Activated naive CD4-positive, alpha-beta T cell treated with anti-CD3 and anti-CD28 coated beads, Interleukin-2, amount 10 ng/mL, durations not matched to agents 7 days and 5 days (primary cell): ENCODE measurements at regions not wholly inside any gene's neighbourhood (a gene's known extent, or its start where the extent isn't known, plus 50 kb on each side); places are given as distances from the start of the nearest gene placed in this dataset.

Source experiments
- CTCF ChIA-PET: fragments of 350-600 bp; sonication (Branson Sonifier 250); formaldehyde crosslinking; loops from one replicate; lab custom pipeline; 2021; ENCODE audit warnings: antibody characterized with exemption; lab: Charles Lee
- DNase-seq: peaks from one replicate; pipeline ENCODE4 v3.0.0-alpha.2; 2020
- H3K27ac Mint-ChIP-seq: one replicate; pipeline ENCODE4 v1.8.0; 2021; ENCODE audit warnings: mild to moderate bottlenecking, moderate library complexity, mixed read lengths
- H3K27me3 Mint-ChIP-seq: one replicate; pipeline ENCODE4 v1.8.0; 2021; ENCODE audit warnings: mild to moderate bottlenecking, mixed read lengths
- H3K36me3 Mint-ChIP-seq: one replicate; pipeline ENCODE4 v1.8.0; 2021; ENCODE audit warnings: mixed read lengths
- H3K4me1 Mint-ChIP-seq: one replicate; pipeline ENCODE4 v1.8.0; 2021; ENCODE audit warnings: mixed read lengths
- H3K4me3 Mint-ChIP-seq: one replicate; pipeline ENCODE4 v1.8.0; 2021; ENCODE audit warnings: mild to moderate bottlenecking, moderate library complexity, mixed read lengths
- H3K9me3 Mint-ChIP-seq: one replicate; pipeline ENCODE4 v1.8.0; 2021; ENCODE audit warnings: mixed read lengths

GRCh38 chr18:56473400-56474024 is 164.9 kb downstream of the TXNL1 start:
- no peak overlapping the region for H3K27ac Mint-ChIP-seq
- H3K4me3 Mint-ChIP-seq, result no peak overlapping the region
- DNase-seq, result no peak
- CTCF ChIA-PET, result no interaction called here
- no peaks in the 10 kb centered on the region for H3K4me1 Mint-ChIP-seq
- H3K9me3 Mint-ChIP-seq, result no peaks in the 10 kb centered on the region
- H3K27me3 Mint-ChIP-seq, result no peaks in the 10 kb centered on the region
- no peaks in the 10 kb centered on the region for H3K36me3 Mint-ChIP-seq

DNA sequence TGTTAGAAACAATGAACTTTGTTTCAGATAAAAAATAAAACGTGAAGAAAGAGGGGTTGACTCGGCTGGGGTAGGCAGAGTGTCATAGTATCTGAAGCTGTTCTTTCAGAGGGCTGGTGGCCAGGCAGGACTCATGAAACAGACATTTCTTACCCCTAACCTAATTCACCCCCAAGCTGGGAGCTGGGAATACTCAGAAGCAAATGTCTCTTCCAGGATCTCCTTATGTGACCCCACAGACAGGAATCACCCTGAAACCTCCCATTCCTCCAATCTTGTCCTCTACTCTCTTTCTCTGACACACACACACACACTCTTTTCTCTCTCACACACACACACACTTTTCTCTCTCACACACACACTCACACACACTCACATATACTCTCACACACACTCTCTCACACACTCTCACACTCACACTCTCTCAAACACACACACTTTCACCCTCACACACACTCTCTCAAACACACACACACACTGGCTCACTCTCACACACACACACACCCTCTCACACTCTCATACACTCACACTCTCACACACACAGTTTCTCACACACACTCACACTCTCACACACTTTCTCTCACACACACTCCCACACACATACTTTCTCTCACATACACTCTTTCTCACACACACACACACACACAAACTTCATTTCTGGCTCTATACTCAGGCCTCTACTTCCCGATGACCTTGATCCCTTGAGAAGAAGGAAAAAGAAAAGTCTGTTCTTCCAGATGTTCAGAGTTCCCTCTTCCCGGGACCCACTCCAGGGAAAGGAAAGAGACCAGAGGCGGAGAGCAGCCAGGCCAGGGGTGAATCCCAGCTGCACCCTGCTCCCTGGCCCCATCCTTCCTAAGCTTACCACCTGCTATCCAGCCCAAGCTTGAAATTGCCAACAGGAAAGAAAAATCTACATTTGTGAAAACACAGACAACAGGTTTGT is 167.7 kb downstream of the TXNL1 start:
- H3K9me3 Mint-ChIP-seq, result peaks cover 3% of the 10 kb centered on the region
- DNase-seq, result no peak
- CTCF ChIA-PET, result no interaction called here
- H3K27me3 Mint-ChIP-seq, result no peaks in the 10 kb centered on the region
- no peak overlapping the region for H3K27ac Mint-ChIP-seq
- H3K36me3 Mint-ChIP-seq, result no peaks in the 10 kb centered on the region
- no peaks in the 10 kb centered on the region for H3K4me1 Mint-ChIP-seq
- no peak overlapping the region for H3K4me3 Mint-ChIP-seq

DNA sequence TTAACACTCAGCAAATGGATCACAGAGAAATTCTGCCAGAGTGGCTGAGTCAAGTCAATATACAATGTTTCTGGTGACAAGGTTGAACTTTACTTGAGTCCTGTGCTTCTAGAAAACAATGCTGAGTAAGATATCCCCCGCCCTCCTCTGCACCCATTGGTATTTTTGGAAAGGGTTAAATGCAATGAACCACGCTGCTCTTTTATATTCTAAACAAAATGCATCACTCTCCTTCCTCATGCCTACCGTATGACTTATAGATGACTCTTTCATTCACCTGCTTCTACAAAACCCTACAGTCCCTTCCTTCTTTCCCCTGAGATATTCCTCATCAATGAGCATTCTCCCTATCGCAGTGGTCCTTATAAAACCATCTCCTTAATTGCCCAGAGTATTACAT is 168.8 kb downstream of the TXNL1 start:
- peaks cover 10% of the 10 kb centered on the region for H3K9me3 Mint-ChIP-seq
- no peak for DNase-seq
- CTCF ChIA-PET, result no interaction called here
- H3K4me1 Mint-ChIP-seq, result no peaks in the 10 kb centered on the region
- no peaks in the 10 kb centered on the region for H3K27me3 Mint-ChIP-seq
- H3K4me3 Mint-ChIP-seq, result no peak overlapping the region
- no peaks in the 10 kb centered on the region for H3K36me3 Mint-ChIP-seq
- no peak overlapping the region for H3K27ac Mint-ChIP-seq

DNA sequence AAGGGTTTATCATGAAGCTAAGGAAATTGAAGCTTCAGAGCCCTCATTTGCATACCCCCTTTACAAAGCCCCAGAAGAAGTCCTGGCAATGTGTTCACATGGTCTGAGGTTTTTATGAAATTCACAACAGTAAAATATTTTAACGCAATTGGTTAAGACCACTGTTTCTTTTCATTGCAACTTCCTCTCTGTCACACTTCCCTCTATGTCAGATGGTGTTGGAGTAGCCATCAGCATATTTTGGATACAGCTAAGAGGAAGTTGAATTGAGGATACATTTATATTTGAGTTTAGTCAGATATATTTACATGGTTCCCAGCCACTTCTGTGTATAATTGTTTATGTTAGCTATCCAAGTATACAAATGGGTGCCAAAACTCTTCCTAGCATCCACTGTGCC is 170.0 kb downstream of the TXNL1 start:
- no peaks in the 10 kb centered on the region for H3K36me3 Mint-ChIP-seq
- no peak overlapping the region for H3K27ac Mint-ChIP-seq

GRCh38 chr18:56462276-56462675 is 176.1 kb downstream of the TXNL1 start:
- H3K27ac Mint-ChIP-seq, result no peak overlapping the region
- H3K27me3 Mint-ChIP-seq, result no peaks in the 10 kb centered on the region
- CTCF ChIA-PET, result no interaction called here
- H3K36me3 Mint-ChIP-seq, result no peaks in the 10 kb centered on the region
- no peak for DNase-seq
- no peak overlapping the region for H3K4me3 Mint-ChIP-seq
- peaks cover 10% of the 10 kb centered on the region for H3K9me3 Mint-ChIP-seq
- H3K4me1 Mint-ChIP-seq, result no peaks in the 10 kb centered on the region

More for the DNA sequence above, 170.0 kb downstream of the TXNL1 start:
- Mint-ChIP-seq H3K4me3 (no peak overlapping the region), H3K4me1 (no peaks in the 10 kb centered on the region), H3K9me3 (peaks cover 10% of the 10 kb centered on the region), H3K27me3 (no peaks in the 10 kb centered on the region)
- DNase-seq, result no peak
- CTCF ChIA-PET, result no interaction called here

- H3K27ac Mint-ChIP-seq, result no peak overlapping the region
Observed at GRCh38 chr18:56461151-56461550, 177.2 kb downstream of the TXNL1 start.

GRCh38 chr18:56460581-56460980 is 177.8 kb downstream of the TXNL1 start:
- no peak overlapping the region for H3K4me3 Mint-ChIP-seq
- H3K27ac Mint-ChIP-seq, result no peak overlapping the region
- CTCF ChIA-PET, result no interaction called here
- H3K9me3 Mint-ChIP-seq, result peaks cover 6% of the 10 kb centered on the region
- no peaks in the 10 kb centered on the region for H3K27me3 Mint-ChIP-seq
- no peaks in the 10 kb centered on the region for H3K36me3 Mint-ChIP-seq
- no peak for DNase-seq
- H3K4me1 Mint-ChIP-seq, result no peaks in the 10 kb centered on the region

More at GRCh38 chr18:56461151-56461550, 177.2 kb downstream of the TXNL1 start:
- no peaks in the 10 kb centered on the region for H3K4me1 Mint-ChIP-seq
- H3K36me3 Mint-ChIP-seq, result no peaks in the 10 kb centered on the region
- no peaks in the 10 kb centered on the region for H3K27me3 Mint-ChIP-seq
- no peak for DNase-seq
- peaks cover 10% of the 10 kb centered on the region for H3K9me3 Mint-ChIP-seq
- no peak overlapping the region for H3K4me3 Mint-ChIP-seq
- CTCF ChIA-PET, result no interaction called here

DNA sequence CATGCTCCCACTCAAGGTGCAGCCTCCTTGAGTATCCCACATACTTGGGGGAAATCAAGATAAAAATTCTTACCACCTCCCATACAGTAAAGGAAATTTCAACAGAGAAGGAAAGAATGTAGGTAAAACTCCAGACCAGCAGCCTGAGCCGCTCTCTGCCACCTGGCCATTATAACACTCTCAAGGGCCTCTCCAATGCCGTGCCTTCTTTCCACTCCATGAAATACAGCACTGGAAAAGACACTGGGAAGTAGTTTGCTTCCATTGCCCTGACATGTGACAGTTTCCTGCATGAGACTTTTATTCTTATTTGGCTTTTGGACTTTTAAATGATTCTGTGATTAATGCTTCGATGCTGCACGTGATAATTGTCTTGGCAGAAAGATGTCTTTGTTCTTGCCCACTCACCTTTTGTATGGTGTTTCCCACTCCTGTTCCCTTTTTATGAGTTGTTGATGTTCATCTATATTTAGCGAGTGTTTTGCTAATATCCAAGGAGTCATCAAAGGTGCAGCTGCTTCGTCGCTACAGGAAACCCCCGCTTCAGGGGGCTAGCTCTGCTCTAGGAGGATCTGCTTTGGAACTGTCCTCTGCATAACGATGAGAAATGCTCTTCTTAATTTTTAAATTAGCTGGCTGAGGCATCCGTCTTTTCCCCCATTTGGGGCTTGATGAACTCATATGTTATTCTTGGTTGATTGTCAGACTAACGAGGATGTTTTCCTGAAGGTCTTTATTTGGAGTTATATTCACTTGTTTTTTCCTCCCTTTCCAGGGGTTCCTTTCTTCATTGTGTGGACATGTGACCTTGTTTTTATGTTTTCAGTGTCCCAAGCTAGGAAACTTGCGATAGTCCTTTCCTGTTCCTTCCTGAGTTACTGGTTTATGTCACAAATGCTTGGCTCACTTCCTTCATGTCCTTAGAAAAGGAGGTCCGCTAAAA is 179.4 kb downstream of the TXNL1 start:
- no peaks in the 10 kb centered on the region for H3K9me3 Mint-ChIP-seq
- CTCF ChIA-PET, result no interaction called here
- no peak for DNase-seq
- H3K27me3 Mint-ChIP-seq, result no peaks in the 10 kb centered on the region
- H3K4me3 Mint-ChIP-seq, result no peak overlapping the region
- H3K4me1 Mint-ChIP-seq, result no peaks in the 10 kb centered on the region
- H3K36me3 Mint-ChIP-seq, result no peaks in the 10 kb centered on the region
- H3K27ac Mint-ChIP-seq, result no peak overlapping the region

GRCh38 chr18:56455874-56456273 is 182.5 kb downstream of the TXNL1 start:
- no peak for DNase-seq
- no peak overlapping the region for H3K27ac Mint-ChIP-seq
- no peaks in the 10 kb centered on the region for H3K9me3 Mint-ChIP-seq
- no peaks in the 10 kb centered on the region for H3K36me3 Mint-ChIP-seq
- CTCF ChIA-PET, result no interaction called here
- H3K4me3 Mint-ChIP-seq, result no peak overlapping the region
- H3K4me1 Mint-ChIP-seq, result no peaks in the 10 kb centered on the region
- no peaks in the 10 kb centered on the region for H3K27me3 Mint-ChIP-seq

DNA sequence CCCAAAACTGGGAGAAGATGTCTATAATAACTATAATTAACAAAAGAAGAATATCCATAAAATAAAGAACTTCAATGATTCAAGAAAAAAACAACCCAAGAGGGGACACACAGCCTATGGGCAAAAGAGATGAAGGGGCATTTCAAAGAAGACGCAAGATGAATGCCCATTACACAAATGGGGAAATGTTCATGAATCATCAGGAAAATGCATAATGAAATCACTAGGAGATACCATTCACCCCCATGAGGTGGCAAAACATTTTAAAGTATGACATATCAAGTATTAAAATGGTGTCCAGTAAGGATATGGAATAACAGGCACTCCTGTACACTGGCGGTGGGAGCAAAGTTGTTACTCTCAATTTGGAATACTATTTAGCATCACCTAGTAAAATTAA is 183.3 kb downstream of the TXNL1 start:
- no peak overlapping the region for H3K4me3 Mint-ChIP-seq
- no peak overlapping the region for H3K27ac Mint-ChIP-seq
- CTCF ChIA-PET, result no interaction called here
- no peaks in the 10 kb centered on the region for H3K27me3 Mint-ChIP-seq
- no peak for DNase-seq
- H3K4me1 Mint-ChIP-seq, result no peaks in the 10 kb centered on the region
- H3K9me3 Mint-ChIP-seq, result no peaks in the 10 kb centered on the region
- H3K36me3 Mint-ChIP-seq, result no peaks in the 10 kb centered on the region

GRCh38 chr18:56453631-56454030 is 184.8 kb downstream of the TXNL1 start:
- Mint-ChIP-seq H3K4me3 (no peak overlapping the region), H3K36me3 (no peaks in the 10 kb centered on the region), H3K27me3 (no peaks in the 10 kb centered on the region), H3K4me1 (no peaks in the 10 kb centered on the region), H3K9me3 (no peaks in the 10 kb centered on the region), H3K27ac (no peak overlapping the region)
- DNase-seq, result no peak
- CTCF ChIA-PET, result no interaction called here

GRCh38 chr18:56451188-56451587 is 187.2 kb downstream of the TXNL1 start:
- Mint-ChIP-seq H3K4me1 (no peaks in the 10 kb centered on the region), H3K9me3 (no peaks in the 10 kb centered on the region), H3K36me3 (no peaks in the 10 kb centered on the region), H3K4me3 (no peak overlapping the region), H3K27me3 (no peaks in the 10 kb centered on the region), H3K27ac (no peak overlapping the region)
- DNase-seq, result no peak
- CTCF ChIA-PET, result no interaction called here

DNA sequence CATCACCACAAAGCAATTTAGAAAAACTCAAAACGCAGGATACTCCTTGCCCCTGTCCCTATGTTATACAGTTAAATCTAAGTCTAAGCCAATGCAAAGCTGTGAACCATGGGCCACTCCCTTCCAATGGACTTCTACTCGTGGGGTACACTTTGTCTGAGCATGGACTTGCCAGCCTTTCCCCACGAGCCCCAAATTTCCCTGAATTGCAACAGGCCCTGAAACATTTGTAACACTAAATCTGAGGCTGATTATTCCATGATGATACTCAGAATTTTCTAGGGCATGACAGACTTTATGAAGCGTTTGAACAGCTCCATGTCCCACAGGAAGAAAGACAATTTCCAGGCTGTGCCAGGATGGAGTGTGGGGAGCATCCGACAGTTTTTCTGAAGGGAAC is 189.6 kb downstream of the TXNL1 start:
- DNase-seq, result no peak
- H3K4me1 Mint-ChIP-seq, result no peaks in the 10 kb centered on the region
- no peak overlapping the region for H3K4me3 Mint-ChIP-seq
- CTCF ChIA-PET, result no interaction called here
- H3K27ac Mint-ChIP-seq, result no peak overlapping the region
- H3K9me3 Mint-ChIP-seq, result no peaks in the 10 kb centered on the region
- H3K36me3 Mint-ChIP-seq, result no peaks in the 10 kb centered on the region
- no peaks in the 10 kb centered on the region for H3K27me3 Mint-ChIP-seq

GRCh38 chr18:56445422-56445821 is 193.0 kb downstream of the TXNL1 start:
- no peaks in the 10 kb centered on the region for H3K27me3 Mint-ChIP-seq
- H3K36me3 Mint-ChIP-seq, result no peaks in the 10 kb centered on the region
- no peaks in the 10 kb centered on the region for H3K4me1 Mint-ChIP-seq
- H3K27ac Mint-ChIP-seq, result no peak overlapping the region
- H3K9me3 Mint-ChIP-seq, result peaks cover 1% of the 10 kb centered on the region
- CTCF ChIA-PET, result no interaction called here
- no peak overlapping the region for H3K4me3 Mint-ChIP-seq
- no peak for DNase-seq
